ENCODE measurements at regions not wholly inside any gene's neighbourhood (a gene's known extent, or its start where the extent isn't known, plus 50 kb on each side); places are given as distances from the start of the nearest gene placed in this dataset.

- DNase-seq (ENCODE audit: low read depth, low spot score), result no peak
- BruUV-seq (replicated peaks), result no TSS peak
- no peaks in the 10 kb centered on the region for H3K9me2 ChIP-seq (ENCODE audit: insufficient read depth)
These were observed 408.7 kb upstream of the PIK3R1 start for GRCh38 chr5:67806654-67807438.

More at GRCh38 chr5:67806654-67807438, 408.7 kb upstream of the PIK3R1 start:
- no peaks in the 10 kb centered on the region for H3K9me3 ChIP-seq (ENCODE audit: control insufficient read depth in 1 of 2, insufficient read depth in 1 of 2, low read depth in 1 of 2, low read length in 2 of 2)
- no peaks in the 10 kb centered on the region for H4K20me1 ChIP-seq (ENCODE audit: insufficient read depth)
- no peaks in the 10 kb centered on the region for H3K4me1 ChIP-seq (ENCODE audit: control insufficient read depth in 1 of 2, insufficient read depth in 2 of 2, low read length in 2 of 2)
- no peaks in the 10 kb centered on the region for H3K36me3 ChIP-seq (ENCODE audit: control insufficient read depth in 1 of 2, insufficient read depth in 2 of 2, low read length in 2 of 2)
- no peak for TF ChIP-seq ZNF274 (IDR thresholded peaks at IDR 0.05; ENCODE audit: low read depth, low read length)
- no peak for TF ChIP-seq EZH2 (IDR thresholded peaks at IDR 0.05)
- no peak for TF ChIP-seq JUND (IDR thresholded peaks at IDR 0.05)
- TF ChIP-seq RAD21 (IDR thresholded peaks at IDR 0.05; ENCODE audit: low read depth), result no peak
- no peak for TF ChIP-seq CBX3 (IDR thresholded peaks at IDR 0.05; ENCODE audit: low read depth)
- TF ChIP-seq SP1 (IDR thresholded peaks at IDR 0.05; ENCODE audit: low read depth), result no peak
- no peak for TF ChIP-seq ELF1 (IDR thresholded peaks at IDR 0.05; ENCODE audit: borderline replicate concordance, low read depth)
- no peak for TF ChIP-seq CTCF (IDR thresholded peaks at IDR 0.05 in 2 of 3, conservative IDR thresholded peaks at IDR 0.05 in 1 of 3; ENCODE audit: borderline replicate concordance in 1 of 3, insufficient read depth in 1 of 3, low read depth in 2 of 3, low read length in 2 of 3)
- no peak for TF ChIP-seq POLR2A (IDR thresholded peaks at IDR 0.05; ENCODE audit: borderline replicate concordance, extremely low read depth, insufficient read depth, insufficient read length)
- TF ChIP-seq ZBTB33 (IDR thresholded peaks at IDR 0.05; ENCODE audit: extremely low read depth, insufficient replicate concordance, low read length), result no peak
- no peak for TF ChIP-seq FOSL1 (IDR thresholded peaks at IDR 0.05; ENCODE audit: low read depth)
- TF ChIP-seq EGR1 (IDR thresholded peaks at IDR 0.05; ENCODE audit: low read depth), result no peak
- no peak for TF ChIP-seq POLR2AphosphoS5 (IDR thresholded peaks at IDR 0.05; ENCODE audit: low read depth, low read length)
- TF ChIP-seq REST (IDR thresholded peaks at IDR 0.05; ENCODE audit: low read depth), result no peak
- H3K27me3 ChIP-seq (ENCODE audit: insufficient read depth, low read length), result peaks cover 9% of the 10 kb centered on the region; the same call in 1 of the 2 replicates
- no peak overlapping the region for H2AFZ ChIP-seq (ENCODE audit: low read depth, low read length, poor library complexity, severe bottlenecking)
- ChIA-PET RAD21 (ENCODE audit: low non-redundant PET in 1 of 2, low total read pairs in 2 of 2, uncharacterized antibody in 2 of 2, unreplicated experiment in 2 of 2) (no interaction called here), POLR2A (no interaction called here), CTCF (no interaction called here)
- H3K4me2 ChIP-seq (ENCODE audit: low read length), result no peak overlapping the region
- H3K9ac ChIP-seq (ENCODE audit: low read length), result no peak overlapping the region
- no peak overlapping the region for H3K4me3 ChIP-seq (replicated peaks in 1 of 2; ENCODE audit: low read depth in 1 of 2, low read length in 2 of 2)
- intact Hi-C loops (cut with micrococcal nuclease), result no loop called here
- ATAC-seq, result no peak
- H3K79me2 ChIP-seq (ENCODE audit: insufficient read depth, low read length), result no peaks in the 10 kb centered on the region
- H3K27ac ChIP-seq (ENCODE audit: low read depth, low read length), result no peak overlapping the region
